ENCODE measurements at regions not wholly inside any gene's neighbourhood (a gene's known extent, or its start where the extent isn't known, plus 50 kb on each side); places are given as distances from the start of the nearest gene placed in this dataset.
"Not testable (repeated sequence)": the region's sequence is repeated elsewhere in the genome, so short reads cannot be mapped to it uniquely, and the experiment has no call there.

DNA sequence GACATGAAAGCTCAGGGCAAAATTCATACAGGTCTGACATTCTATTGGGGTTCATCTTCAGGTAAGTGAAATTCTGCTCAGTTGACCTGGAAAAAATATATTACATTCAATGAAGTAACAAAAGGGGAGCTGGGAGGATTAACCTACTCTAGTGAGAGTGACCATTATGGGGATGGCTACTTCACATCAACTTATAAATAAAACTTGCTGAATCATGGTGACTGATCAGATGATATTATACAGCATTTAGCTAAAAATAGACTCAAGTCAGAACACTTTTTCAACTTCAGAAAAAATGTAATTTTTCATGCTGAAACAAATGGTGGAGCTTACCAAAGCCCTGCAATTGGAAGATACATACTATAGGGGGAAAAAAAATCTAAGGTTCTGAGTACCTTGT is 800.2 kb downstream of the FSCB start:
- peaks cover 3% of the 10 kb centered on the region for H3K9me3 Mint-ChIP-seq
- no peak overlapping the region for H3K4me3 Mint-ChIP-seq
- H3K27me3 Mint-ChIP-seq (ENCODE audit: low read depth): no peaks in the 10 kb centered on the region
- DNase-seq (no peak), ATAC-seq (no peak)
- H3K4me1 Mint-ChIP-seq (ENCODE audit: low read depth): no peaks in the 10 kb centered on the region
- H3K36me3 Mint-ChIP-seq (ENCODE audit: insufficient read depth): no peaks in the 10 kb centered on the region

GRCh38 chr14:43698561-43699284 is 808.4 kb downstream of the FSCB start:
- not testable (repeated sequence) for DNase-seq; H3K4me3 Mint-ChIP-seq; ATAC-seq; H3K36me3 Mint-ChIP-seq (ENCODE audit: insufficient read depth); H3K27me3 Mint-ChIP-seq (ENCODE audit: low read depth); H3K4me1 Mint-ChIP-seq (ENCODE audit: low read depth); H3K9me3 Mint-ChIP-seq

GRCh38 chr14:43697003-43697402 is 810.1 kb downstream of the FSCB start:
- H3K9me3 Mint-ChIP-seq: peaks cover 6% of the 10 kb centered on the region
- H3K4me1 Mint-ChIP-seq (ENCODE audit: low read depth): no peaks in the 10 kb centered on the region
- ATAC-seq: no peak
- H3K4me3 Mint-ChIP-seq: no peak overlapping the region
- DNase-seq: no peak
- no peaks in the 10 kb centered on the region for H3K36me3 Mint-ChIP-seq (ENCODE audit: insufficient read depth)
- H3K27me3 Mint-ChIP-seq (ENCODE audit: low read depth): no peaks in the 10 kb centered on the region

- no peaks in the 10 kb centered on the region for H3K27me3 Mint-ChIP-seq (ENCODE audit: low read depth)
- DNase-seq: no peak
- no peak overlapping the region for H3K4me3 Mint-ChIP-seq
- ATAC-seq: no peak
- H3K36me3 Mint-ChIP-seq (ENCODE audit: insufficient read depth): no peaks in the 10 kb centered on the region
- peaks cover 9% of the 10 kb centered on the region for H3K9me3 Mint-ChIP-seq
- H3K4me1 Mint-ChIP-seq (ENCODE audit: low read depth): no peaks in the 10 kb centered on the region
Observed at GRCh38 chr14:43692706-43693105, 814.4 kb downstream of the FSCB start.

DNA sequence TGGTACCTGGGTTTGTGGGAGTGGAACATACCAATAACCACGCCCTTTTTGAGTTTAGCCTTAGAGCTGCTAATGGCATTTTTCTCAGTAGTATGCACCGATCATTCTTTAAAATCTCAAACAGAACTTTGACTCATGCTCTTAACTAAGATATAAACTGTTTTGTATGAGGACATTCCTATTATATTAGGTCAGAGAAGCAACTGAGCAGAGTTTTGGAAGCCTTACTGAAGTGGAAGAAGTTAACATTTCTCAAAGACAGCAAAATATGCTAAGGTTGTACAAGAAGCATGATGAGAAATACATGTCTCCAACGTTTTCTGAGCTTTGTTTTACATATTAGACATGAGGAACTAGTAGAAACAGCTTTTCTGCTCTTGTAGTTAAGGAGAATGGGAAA is 819.2 kb downstream of the FSCB start:
- peaks cover 6% of the 10 kb centered on the region for H3K9me3 Mint-ChIP-seq
- no peaks in the 10 kb centered on the region for H3K36me3 Mint-ChIP-seq (ENCODE audit: insufficient read depth)
- no peak overlapping the region for H3K4me3 Mint-ChIP-seq
- DNase-seq (no peak), ATAC-seq (no peak)
- H3K27me3 Mint-ChIP-seq (ENCODE audit: low read depth): no peaks in the 10 kb centered on the region
- H3K4me1 Mint-ChIP-seq (ENCODE audit: low read depth): no peaks in the 10 kb centered on the region

- Mint-ChIP-seq H3K4me3 (no peak overlapping the region), H3K27me3 (ENCODE audit: low read depth) (no peaks in the 10 kb centered on the region), H3K36me3 (ENCODE audit: insufficient read depth) (no peaks in the 10 kb centered on the region), H3K9me3 (peaks cover 7% of the 10 kb centered on the region), H3K4me1 (ENCODE audit: low read depth) (no peaks in the 10 kb centered on the region)
- ATAC-seq (no peak), DNase-seq (no peak)
Observed at GRCh38 chr14:43677581-43677980, 829.5 kb downstream of the FSCB start.

DNA sequence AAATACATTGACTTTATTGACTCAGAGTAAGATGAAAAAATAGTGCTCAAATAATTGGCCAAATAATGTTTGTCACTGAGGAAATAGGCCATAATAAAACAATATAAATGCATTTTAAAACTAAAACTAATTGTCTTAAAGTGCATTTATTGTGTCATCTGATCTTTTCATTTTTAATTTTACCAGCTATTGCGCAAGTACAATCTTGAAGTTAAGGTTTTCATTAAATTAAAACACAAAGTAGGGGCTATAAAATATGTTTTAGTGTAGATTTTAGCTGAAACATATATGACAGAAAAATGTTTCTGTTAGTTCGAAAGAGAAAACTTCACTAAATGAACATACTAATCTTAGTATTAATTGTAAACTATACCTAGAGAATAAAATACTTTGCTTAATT is 832.8 kb downstream of the FSCB start:
- no peak for ATAC-seq
- no peaks in the 10 kb centered on the region for H3K36me3 Mint-ChIP-seq (ENCODE audit: insufficient read depth)
- H3K27me3 Mint-ChIP-seq (ENCODE audit: low read depth): no peaks in the 10 kb centered on the region
- H3K4me1 Mint-ChIP-seq (ENCODE audit: low read depth): no peaks in the 10 kb centered on the region
- no peak for DNase-seq
- no peak overlapping the region for H3K4me3 Mint-ChIP-seq
- peaks cover 11% of the 10 kb centered on the region for H3K9me3 Mint-ChIP-seq

GRCh38 chr14:43671716-43672485 is 835.2 kb downstream of the FSCB start:
- DNase-seq (no peak), ATAC-seq (no peak)
- Mint-ChIP-seq H3K27me3 (ENCODE audit: low read depth) (no peaks in the 10 kb centered on the region), H3K4me3 (no peak overlapping the region), H3K9me3 (peaks cover 11% of the 10 kb centered on the region), H3K4me1 (ENCODE audit: low read depth) (no peaks in the 10 kb centered on the region), H3K36me3 (ENCODE audit: insufficient read depth) (no peaks in the 10 kb centered on the region)

- Mint-ChIP-seq H3K4me3 (no peak overlapping the region), H3K9me3 (peaks cover 16% of the 10 kb centered on the region), H3K4me1 (ENCODE audit: low read depth) (no peaks in the 10 kb centered on the region), H3K27me3 (ENCODE audit: low read depth) (no peaks in the 10 kb centered on the region), H3K36me3 (ENCODE audit: insufficient read depth) (no peaks in the 10 kb centered on the region)
- DNase-seq: no peak
- ATAC-seq: no peak
Observed at GRCh38 chr14:43669355-43669754, 837.7 kb downstream of the FSCB start.

- no peaks in the 10 kb centered on the region for H3K27me3 Mint-ChIP-seq (ENCODE audit: low read depth)
- H3K36me3 Mint-ChIP-seq (ENCODE audit: insufficient read depth): no peaks in the 10 kb centered on the region
- H3K9me3 Mint-ChIP-seq: peaks cover 12% of the 10 kb centered on the region
- DNase-seq: no peak
- no peak for ATAC-seq
- no peak overlapping the region for H3K4me3 Mint-ChIP-seq
- no peaks in the 10 kb centered on the region for H3K4me1 Mint-ChIP-seq (ENCODE audit: low read depth)
Observed at GRCh38 chr14:43665570-43666267, 841.4 kb downstream of the FSCB start.

- not testable (repeated sequence) for DNase-seq; H3K36me3 Mint-ChIP-seq (ENCODE audit: insufficient read depth); ATAC-seq; H3K27me3 Mint-ChIP-seq (ENCODE audit: low read depth); H3K4me3 Mint-ChIP-seq; H3K4me1 Mint-ChIP-seq (ENCODE audit: low read depth)
- H3K9me3 Mint-ChIP-seq: peaks cover 49% of the 10 kb centered on the region
Observed at GRCh38 chr14:43655194-43655593, 851.9 kb downstream of the FSCB start.

- DNase-seq (no peak), ATAC-seq (no peak)
- Mint-ChIP-seq H3K4me3 (no peak overlapping the region), H3K9me3 (peaks cover 45% of the 10 kb centered on the region), H3K4me1 (ENCODE audit: low read depth) (no peaks in the 10 kb centered on the region), H3K27me3 (ENCODE audit: low read depth) (no peaks in the 10 kb centered on the region), H3K36me3 (ENCODE audit: insufficient read depth) (no peaks in the 10 kb centered on the region)
Observed at GRCh38 chr14:43651896-43652295, 855.2 kb downstream of the FSCB start.

DNA sequence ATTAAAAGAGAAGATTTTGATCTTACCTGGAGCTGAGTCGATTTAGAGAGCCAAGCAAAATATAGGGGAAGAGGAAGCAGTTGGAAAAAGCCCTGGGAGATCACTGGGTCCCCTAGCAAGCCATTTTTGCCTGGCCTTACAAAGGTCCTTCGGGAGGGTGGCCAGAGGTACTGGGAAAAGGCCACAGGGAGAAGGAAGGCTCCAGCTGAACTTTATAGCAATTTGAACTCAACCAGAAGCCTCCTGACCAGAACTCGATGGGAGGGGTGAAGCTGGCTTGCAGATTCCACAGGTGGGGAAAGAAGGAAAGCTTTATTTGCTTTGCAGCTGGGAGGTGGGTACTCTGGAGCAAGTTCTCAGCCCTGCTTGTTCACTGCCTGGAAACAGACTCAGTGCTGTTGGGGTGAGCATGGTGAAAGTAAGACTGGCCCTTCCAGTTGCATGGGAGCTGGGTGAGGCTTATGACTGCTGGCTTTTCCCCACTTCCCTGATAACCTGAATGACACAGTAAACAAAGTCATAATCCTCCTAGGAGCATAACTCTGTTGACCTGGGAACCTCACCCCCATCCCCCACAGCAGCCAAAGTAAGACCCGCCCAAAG is 855.8 kb downstream of the FSCB start:
- no peaks in the 10 kb centered on the region for H3K27me3 Mint-ChIP-seq (ENCODE audit: low read depth)
- DNase-seq: no peak
- no peaks in the 10 kb centered on the region for H3K36me3 Mint-ChIP-seq (ENCODE audit: insufficient read depth)
- H3K4me3 Mint-ChIP-seq: no peak overlapping the region
- ATAC-seq: no peak
- H3K4me1 Mint-ChIP-seq (ENCODE audit: low read depth): no peaks in the 10 kb centered on the region
- H3K9me3 Mint-ChIP-seq: peaks cover 45% of the 10 kb centered on the region

DNA sequence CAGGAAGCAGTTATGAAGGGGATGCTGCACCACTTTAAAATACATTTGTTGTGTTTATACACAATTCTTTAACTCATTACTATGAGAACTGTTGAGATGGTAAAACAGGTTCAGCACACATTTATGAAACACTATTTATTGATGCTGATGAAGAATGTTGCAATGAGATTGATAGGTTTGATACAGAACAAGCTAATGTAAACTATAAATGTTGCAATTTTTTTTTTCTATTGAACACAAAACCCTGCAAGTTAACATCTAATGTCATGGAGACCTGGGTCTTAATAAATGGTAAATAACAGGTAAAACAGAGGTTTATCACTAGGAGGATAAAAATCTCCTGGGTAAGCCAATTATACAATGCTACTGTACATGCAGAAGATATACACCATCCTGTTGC is 857.6 kb downstream of the FSCB start:
- Mint-ChIP-seq H3K9me3 (peaks cover 41% of the 10 kb centered on the region), H3K27me3 (ENCODE audit: low read depth) (no peaks in the 10 kb centered on the region), H3K36me3 (ENCODE audit: insufficient read depth) (no peaks in the 10 kb centered on the region), H3K4me3 (no peak overlapping the region), H3K4me1 (ENCODE audit: low read depth) (no peaks in the 10 kb centered on the region)
- ATAC-seq (no peak), DNase-seq (no peak)
